ENCODE measurements at regions not wholly inside any gene's neighbourhood (a gene's known extent, or its start where the extent isn't known, plus 50 kb on each side); places are given as distances from the start of the nearest gene placed in this dataset.

DNA sequence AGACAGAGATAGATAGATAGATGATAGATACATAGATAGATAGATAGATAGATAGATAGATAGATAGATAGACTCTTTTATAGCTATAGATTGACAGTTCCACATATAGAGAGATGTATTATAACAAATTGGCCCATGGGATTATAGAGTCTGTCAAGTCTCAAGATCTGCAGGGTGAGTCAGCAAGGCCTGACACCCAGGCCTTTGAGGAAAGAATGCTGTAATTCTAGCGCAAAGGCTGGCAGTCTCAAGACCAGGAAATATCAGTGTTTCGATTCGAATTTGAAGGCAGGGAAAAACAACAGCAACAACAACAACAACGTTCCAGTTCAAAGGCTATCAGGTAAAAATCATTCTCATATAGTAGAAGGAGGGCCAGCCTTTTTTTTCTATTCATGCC lies 339.2 kb upstream of the CDH9 start:
- Histone ChIP-seq H3K4me1 (no peaks in the 10 kb centered on the region), H3K9me3 (no peaks in the 10 kb centered on the region), H3K4me3 (no peak overlapping the region), H3K36me3 (no peaks in the 10 kb centered on the region), H3K27me3 (no peaks in the 10 kb centered on the region), H3K27ac (replicated peaks in 1 of 4) (no peak overlapping the region)
- no peak for DNase-seq (ENCODE audit: extremely low spot score)
- intact Hi-C loops (cut with DNase I), result no loop called here
- TF ChIP-seq POLR2AphosphoS5 (IDR thresholded peaks at IDR 0.05), result no peak
- WGBS, result 79% methylated on average over 4 of the region's 4 CpGs

DNA sequence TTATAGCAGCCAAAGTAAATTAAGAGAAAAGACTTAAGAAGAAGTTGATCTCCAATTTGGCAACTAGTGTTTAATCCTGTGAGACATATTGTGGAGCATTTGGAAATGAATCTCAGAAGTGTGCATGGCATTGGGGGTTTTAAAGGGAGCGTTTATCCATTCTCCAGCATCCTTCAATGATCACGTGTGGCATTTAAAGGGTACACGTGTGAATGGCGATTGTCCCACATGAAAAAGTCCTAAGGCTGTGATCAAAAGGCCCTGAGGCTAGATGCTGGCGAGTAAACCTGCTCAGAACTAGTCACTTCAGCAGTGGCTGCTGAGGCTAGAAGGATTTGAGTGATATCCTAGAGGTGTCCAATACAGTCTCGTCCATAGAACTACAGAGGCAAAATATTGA lies 315.6 kb upstream of the CDH9 start:
- Histone ChIP-seq H3K27me3 (no peaks in the 10 kb centered on the region), H3K27ac (replicated peaks in 1 of 4) (no peak overlapping the region), H3K4me1 (no peaks in the 10 kb centered on the region), H3K36me3 (no peaks in the 10 kb centered on the region), H3K9me3 (no peaks in the 10 kb centered on the region), H3K4me3 (no peak overlapping the region)
- DNase-seq (ENCODE audit: extremely low spot score), result no peak
- TF ChIP-seq, protein P1, sequence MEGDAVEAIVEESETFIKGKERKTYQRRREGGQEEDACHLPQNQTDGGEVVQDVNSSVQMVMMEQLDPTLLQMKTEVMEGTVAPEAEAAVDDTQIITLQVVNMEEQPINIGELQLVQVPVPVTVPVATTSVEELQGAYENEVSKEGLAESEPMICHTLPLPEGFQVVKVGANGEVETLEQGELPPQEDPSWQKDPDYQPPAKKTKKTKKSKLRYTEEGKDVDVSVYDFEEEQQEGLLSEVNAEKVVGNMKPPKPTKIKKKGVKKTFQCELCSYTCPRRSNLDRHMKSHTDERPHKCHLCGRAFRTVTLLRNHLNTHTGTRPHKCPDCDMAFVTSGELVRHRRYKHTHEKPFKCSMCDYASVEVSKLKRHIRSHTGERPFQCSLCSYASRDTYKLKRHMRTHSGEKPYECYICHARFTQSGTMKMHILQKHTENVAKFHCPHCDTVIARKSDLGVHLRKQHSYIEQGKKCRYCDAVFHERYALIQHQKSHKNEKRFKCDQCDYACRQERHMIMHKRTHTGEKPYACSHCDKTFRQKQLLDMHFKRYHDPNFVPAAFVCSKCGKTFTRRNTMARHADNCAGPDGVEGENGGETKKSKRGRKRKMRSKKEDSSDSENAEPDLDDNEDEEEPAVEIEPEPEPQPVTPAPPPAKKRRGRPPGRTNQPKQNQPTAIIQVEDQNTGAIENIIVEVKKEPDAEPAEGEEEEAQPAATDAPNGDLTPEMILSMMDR (IDR thresholded peaks at IDR 0.05), result no peak
- TF ChIP-seq POLR2AphosphoS5 (IDR thresholded peaks at IDR 0.05), result no peak
- no peak for TF ChIP-seq POLR2A (IDR thresholded peaks at IDR 0.05; ENCODE audit: low read depth)
- TF ChIP-seq EP300 (IDR thresholded peaks at IDR 0.05), result no peak
- intact Hi-C loops (cut with DNase I), result no loop called here
- 80% methylated on average over 6 of the region's 6 CpGs for WGBS

DNA sequence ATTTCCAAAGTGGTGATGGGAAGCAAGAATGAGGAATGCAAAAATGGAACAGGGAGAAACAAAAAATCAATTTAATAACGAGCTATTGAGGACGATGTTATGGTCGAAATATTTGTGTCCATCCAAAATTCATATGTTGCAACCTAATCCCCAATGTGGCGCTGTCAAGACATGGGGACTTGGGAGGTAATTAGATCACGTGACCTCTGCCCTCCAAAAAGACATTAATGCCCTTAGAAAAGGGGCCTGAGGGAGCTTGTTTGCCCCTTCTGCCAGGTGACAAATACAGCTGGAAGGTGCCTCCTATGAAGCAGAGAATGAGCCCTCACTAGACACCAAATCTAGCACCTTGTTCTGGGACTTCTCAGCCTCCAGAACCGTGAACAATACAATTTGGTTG lies 315.2 kb upstream of the CDH9 start:
- WGBS, result 79% methylated on average over 6 of the region's 6 CpGs
- TF ChIP-seq, protein P1 (IDR thresholded peaks at IDR 0.05), result no peak
- TF ChIP-seq EP300 (IDR thresholded peaks at IDR 0.05), result no peak
- TF ChIP-seq POLR2AphosphoS5 (IDR thresholded peaks at IDR 0.05), result no peak
- TF ChIP-seq POLR2A (IDR thresholded peaks at IDR 0.05; ENCODE audit: low read depth), result no peak
- intact Hi-C loops (cut with DNase I), result no loop called here

DNA sequence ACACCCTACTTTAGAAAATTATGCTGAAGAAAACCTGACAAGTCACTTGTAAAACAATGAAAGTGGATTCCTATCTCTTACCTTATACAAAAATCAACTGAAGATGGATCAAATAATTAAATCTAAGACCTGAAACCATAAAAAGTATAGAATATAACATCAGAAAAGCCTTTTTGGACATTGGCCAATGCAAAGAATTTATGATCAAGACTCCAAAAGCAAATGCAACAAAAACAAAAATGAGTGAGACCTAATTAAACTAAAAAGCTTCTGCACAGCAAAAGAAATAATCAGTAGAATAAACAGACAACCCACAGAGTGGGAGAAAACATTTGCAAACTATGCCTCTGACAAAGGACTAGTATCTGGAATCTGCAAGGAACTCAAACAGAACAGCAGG lies 303.0 kb upstream of the CDH9 start:
- Histone ChIP-seq H3K4me3 (no peak overlapping the region), H3K36me3 (no peaks in the 10 kb centered on the region), H3K4me1 (no peaks in the 10 kb centered on the region), H3K27ac (replicated peaks in 1 of 4) (no peak overlapping the region), H3K9me3 (no peaks in the 10 kb centered on the region), H3K27me3 (no peaks in the 10 kb centered on the region)
- TF ChIP-seq, protein P1 (IDR thresholded peaks at IDR 0.05), result no peak
- TF ChIP-seq POLR2A (IDR thresholded peaks at IDR 0.05; ENCODE audit: low read depth) (no peak), POLR2AphosphoS5 (IDR thresholded peaks at IDR 0.05) (no peak), EP300 (IDR thresholded peaks at IDR 0.05) (no peak)
- intact Hi-C loops (cut with DNase I), result no loop called here
- DNase-seq (ENCODE audit: extremely low spot score), result no peak

More for the DNA sequence above, 315.2 kb upstream of the CDH9 start:
- H3K27ac ChIP-seq (replicated peaks in 1 of 4), result no peak overlapping the region
- H3K4me1 ChIP-seq, result no peaks in the 10 kb centered on the region
- H3K9me3 ChIP-seq, result no peaks in the 10 kb centered on the region
- H3K27me3 ChIP-seq, result no peaks in the 10 kb centered on the region
- H3K36me3 ChIP-seq, result no peaks in the 10 kb centered on the region
- no peak overlapping the region for H3K4me3 ChIP-seq
- no peak for DNase-seq (ENCODE audit: extremely low spot score)

DNA sequence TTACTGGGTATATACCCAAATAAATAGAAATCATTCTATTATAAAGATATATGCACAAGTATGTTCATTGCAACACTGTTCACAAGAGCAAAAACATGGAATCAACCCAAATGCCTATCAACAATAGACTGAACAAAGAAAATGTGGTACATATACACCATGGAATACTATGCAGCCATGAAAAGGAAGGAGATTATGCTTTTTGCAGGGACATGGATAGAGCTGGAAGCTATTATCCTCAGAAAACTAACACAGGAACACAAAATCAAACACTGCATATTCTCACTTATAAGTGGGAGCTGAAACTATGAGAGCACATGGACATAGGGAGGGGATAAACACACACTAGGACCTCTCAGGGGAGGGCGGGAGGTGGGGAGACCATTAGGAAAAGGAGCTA lies 298.4 kb upstream of the CDH9 start:
- 60% methylated on average over 1 of the region's 1 CpG for WGBS
- TF ChIP-seq EP300 (IDR thresholded peaks at IDR 0.05), result no peak
- TF ChIP-seq, protein P1 (IDR thresholded peaks at IDR 0.05), result no peak
- TF ChIP-seq POLR2A (IDR thresholded peaks at IDR 0.05; ENCODE audit: low read depth), result no peak
- no peak for TF ChIP-seq POLR2AphosphoS5 (IDR thresholded peaks at IDR 0.05)
- Histone ChIP-seq H3K27ac (replicated peaks in 1 of 4) (no peak overlapping the region), H3K36me3 (no peaks in the 10 kb centered on the region), H3K9me3 (no peaks in the 10 kb centered on the region), H3K27me3 (no peaks in the 10 kb centered on the region), H3K4me3 (no peak overlapping the region), H3K4me1 (no peaks in the 10 kb centered on the region)
- intact Hi-C loops (cut with DNase I), result no loop called here
- no peak for DNase-seq (ENCODE audit: extremely low spot score)
